GM12878 (cell line): ENCODE measurements at regions not wholly inside any gene's neighbourhood (a gene's known extent, or its start where the extent isn't known, plus 50 kb on each side); places are given as distances from the start of the nearest gene placed in this dataset.

ENCODE experiments used
- ATAC-seq: fragments of 200-7000 bp; cut with Tn5 transposase; 3 replicates; pipeline ENCODE4 v1.9.1; 2020; ENCODE audit warnings: mild to moderate bottlenecking, moderate library complexity
- BruUV-seq: library from RNA; stranded (reverse); fragments of 400-500 nt; replicated peaks from 2 replicates; lab custom pipeline; 2021; lab: Mats Ljungman, UMichigan
- CTCF ChIA-PET: fragments of 300-600 bp; sonication (Branson Sonifier 250); formaldehyde crosslinking; extraction: SDS; loops from one replicate; lab custom pipeline; 2021; ENCODE audit warnings: inconsistent platforms; lab: Yijun Ruan, JAX
- POLR2A ChIA-PET: fragments of 350-600 bp; formaldehyde crosslinking; extraction: SDS; loops from one replicate; lab custom pipeline; 2021; ENCODE audit warnings: inconsistent platforms; lab: Charles Lee
- RAD21 ChIA-PET: fragments of 300-600 bp; sonication (Branson Sonifier 250); formaldehyde crosslinking; loops from one replicate; lab custom pipeline; 2023; ENCODE audit warnings: antibody characterized with exemption; ENCODE audit not compliant: unreplicated experiment; lab: Charles Lee
- SMC1A ChIA-PET: fragments of 300-600 bp; sonication (Branson Sonifier 250); formaldehyde crosslinking; loops from one replicate; lab custom pipeline; 2023; ENCODE audit not compliant: unreplicated experiment, uncharacterized antibody; lab: Charles Lee
- DNase-seq: peaks from one replicate; pipeline ENCODE4 v3.0.0-alpha.2; 2011; ENCODE audit warnings: low read depth, low spot score
- FAIRE-seq: peaks from 3 replicates; lab custom pipeline; 2011; peaks lifted over from hg19 to GRCh38; lab: Jason Lieb, UNC
- H2AFZ ChIP-seq: 2 replicates; pipeline ENCODE4 v1.6.0; 2011; ENCODE audit warnings: low read depth, low read length, control low read depth; ENCODE audit not compliant: control insufficient read depth
- H3K27ac ChIP-seq: 2 replicates; pipeline ENCODE4 v1.5.1; 2011; ENCODE audit warnings: control low read depth; ENCODE audit not compliant: control insufficient read depth, insufficient read depth
- H3K27me3 ChIP-seq, 2 experiments: replicated peaks in 1 of 2; 2 replicates each; pipeline versions ENCODE4 v1.6.0 to v1.6.1; 2011; ENCODE audit warnings: low read length in 1 of 2; ENCODE audit not compliant: control insufficient read depth in 2 of 2, insufficient read depth in 2 of 2
- H3K36me3 ChIP-seq, 2 experiments: 2 replicates each; pipeline ENCODE4 v1.5.1; 2011; ENCODE audit warnings: low read length in 1 of 2; ENCODE audit not compliant: control insufficient read depth in 2 of 2, insufficient read depth in 2 of 2
- H3K4me1 ChIP-seq: 2 replicates; pipeline ENCODE4 v1.6.1; 2011; ENCODE audit warnings: mild to moderate bottlenecking, low read length, moderate library complexity, mixed read lengths; ENCODE audit not compliant: control insufficient read depth, insufficient read depth
- H3K4me2 ChIP-seq: 2 replicates; pipeline ENCODE4 v1.6.0; 2011; ENCODE audit warnings: control low read depth; ENCODE audit not compliant: control insufficient read depth, insufficient read depth
- H3K4me3 ChIP-seq: fragments of 200-600 bp; sonication (generic); 2 replicates; pipeline ENCODE4 v1.5.1; 2016
- H3K79me2 ChIP-seq: 2 replicates; pipeline ENCODE4 v1.6.0; 2011; ENCODE audit warnings: low read length; ENCODE audit not compliant: control insufficient read depth, insufficient read depth
- H3K9ac ChIP-seq: 2 replicates; pipeline ENCODE4 v1.8.0; 2011; ENCODE audit warnings: low read length, control low read depth, mixed read lengths; ENCODE audit not compliant: control insufficient read depth, insufficient read depth
- H3K9me3 ChIP-seq: replicated peaks from 3 replicates; pipeline ENCODE4 v1.5.1; 2011; ENCODE audit warnings: mild to moderate bottlenecking, low read length; ENCODE audit not compliant: control insufficient read depth, insufficient read depth
- H4K20me1 ChIP-seq: 2 replicates; pipeline ENCODE4 v1.6.0; 2011; ENCODE audit not compliant: control insufficient read depth, insufficient read depth
- ESRRA ChIP-seq: IDR thresholded peaks from 2 replicates; pipeline ENCODE4 v1.6.1; 2012; ENCODE audit warnings: mild to moderate bottlenecking, low read length, improper control_type of control experiment
- GABPA ChIP-seq: IDR thresholded peaks from 2 replicates; pipeline ENCODE4 v1.6.1; 2014; ENCODE audit warnings: antibody characterized with exemption, low read depth, mild to moderate bottlenecking, inconsistent platforms
- RBBP5 ChIP-seq: fragments of 200-600 bp; sonication (generic); conservative IDR thresholded peaks from 2 replicates; pipeline ENCODE4 v1.6.1; 2016
- SMAD1 ChIP-seq: fragments of 450-650 bp; IDR thresholded peaks from 2 replicates; pipeline ENCODE4 v1.6.1; 2018; ENCODE audit warnings: mild to moderate bottlenecking, low read depth; ENCODE audit not compliant: partially characterized antibody
- SPI1 ChIP-seq: IDR thresholded peaks from 2 replicates; pipeline ENCODE4 v1.6.1; 2011; ENCODE audit warnings: low read depth, mild to moderate bottlenecking, low read length, moderate library complexity, borderline replicate concordance; ENCODE audit not compliant: insufficient read depth
- YY1 ChIP-seq: IDR thresholded peaks from 2 replicates; pipeline ENCODE4 v1.6.1; 2011; ENCODE audit warnings: low read depth, mild to moderate bottlenecking, low read length
- ZZZ3 ChIP-seq: IDR thresholded peaks from 2 replicates; pipeline ENCODE4 v1.6.1; 2011; ENCODE audit warnings: low read depth; ENCODE audit not compliant: control insufficient read depth, insufficient read length
- WGBS: methylation state at CpG from one replicate; pipeline ENCODE4 v1.1.6; 2016; ENCODE audit warnings: low lambda C conversion rate; ENCODE audit not compliant: insufficient replicate concordance, insufficient coverage; ENCODE audit errors: missing lambda C conversion rate; 5-methylcytosine and 5-hydroxymethylcytosine counted together
- in situ Hi-C: fragments of 300-500 bp; cut with MboI; formaldehyde crosslinking; loops from 9 replicates; pipeline ENCODE4 v1.14.3; 2018; ENCODE audit warnings: mixed read lengths
- intact Hi-C: fragments of 100-400 bp; cut with micrococcal nuclease; formaldehyde crosslinking; loops from one replicate; pipeline ENCODE4 v1.14.2; 2022; ENCODE audit not compliant: unreplicated experiment
- TF ChIP-seq, protein P1 (sequence below): fragments of 450-650 bp; IDR thresholded peaks from 2 replicates; pipeline ENCODE4 v1.6.1; 2017; ENCODE audit warnings: mild to moderate bottlenecking, moderate library complexity
- TF ChIP-seq, protein P2 (sequence below): fragments of 450-650 bp; IDR thresholded peaks from 2 replicates; pipeline ENCODE4 v1.6.1; 2014; ENCODE audit warnings: mild to moderate bottlenecking
- TF ChIP-seq, protein P3 (sequence below): fragments of 450-650 bp; IDR thresholded peaks from 2 replicates; pipeline ENCODE4 v1.6.1; 2018; ENCODE audit warnings: mild to moderate bottlenecking, low read depth, moderate library complexity; ENCODE audit not compliant: partially characterized antibody

DNA sequence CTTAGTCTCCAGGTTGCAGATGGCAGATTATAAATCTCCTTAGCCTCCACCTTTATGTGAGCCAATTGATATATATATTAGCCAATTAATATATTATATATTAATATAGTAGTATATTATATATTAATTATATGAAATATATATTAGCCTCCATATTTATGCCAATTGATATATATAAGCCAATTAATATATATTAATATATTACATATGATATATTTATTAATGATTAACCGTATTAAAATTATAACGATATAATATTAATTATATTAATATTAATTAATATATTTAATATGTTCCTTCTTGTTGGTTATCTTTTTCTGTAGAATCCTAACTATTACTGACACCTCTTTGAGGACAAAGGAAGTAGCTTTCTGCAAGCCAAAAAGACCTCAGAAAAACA lies 972.5 kb downstream of the GBE1 start:
- H3K9ac ChIP-seq = no peak overlapping the region
- H3K4me3 ChIP-seq = no peak overlapping the region
- ChIA-PET SMC1A (no interaction called here), CTCF (no interaction called here), POLR2A (no interaction called here), RAD21 (no interaction called here)
- in situ Hi-C loops (no loop called here), intact Hi-C loops (loop anchor here (5.0 kb wide), 1 partner anchor 453 kb away; no protein-coding TSS in a partner anchor)
- no peak overlapping the region for H2AFZ ChIP-seq
- TF ChIP-seq GABPA (no peak), ESRRA (no peak)
- ATAC-seq (no peak), DNase-seq (no peak), FAIRE-seq (no peak)
- no peaks in the 10 kb centered on the region for H3K4me1 ChIP-seq
- H3K9me3 ChIP-seq = no peaks in the 10 kb centered on the region
- H3K27ac ChIP-seq = no peak overlapping the region
- BruUV-seq = no TSS peak
- no peaks in the 10 kb centered on the region for H3K79me2 ChIP-seq
- 96% methylated on average over 2 of the region's 2 CpGs for WGBS
- H3K4me2 ChIP-seq = no peak overlapping the region
- H3K27me3 ChIP-seq = no peaks in the 10 kb centered on the region; a peak in 1 of 4 replicates
- H4K20me1 ChIP-seq = no peaks in the 10 kb centered on the region
- no peaks in the 10 kb centered on the region for H3K36me3 ChIP-seq

DNA sequence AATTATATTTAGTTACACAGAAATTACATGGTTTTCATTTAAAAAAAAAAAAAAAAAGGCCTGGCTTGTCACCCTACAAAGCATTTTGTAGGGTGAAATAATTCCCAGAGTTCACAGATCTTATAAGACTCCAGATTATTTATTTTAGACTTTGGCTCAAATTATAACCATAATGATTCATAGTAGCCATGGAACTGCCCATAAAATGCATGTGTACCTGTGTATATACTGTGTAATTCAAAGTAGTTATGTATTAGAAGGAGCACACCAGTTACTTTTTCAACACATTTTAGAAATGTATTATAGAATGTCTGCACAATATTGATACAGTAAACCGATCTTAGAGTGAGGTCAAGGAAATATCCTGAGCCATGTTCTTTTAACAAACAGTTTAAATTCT lies 975.6 kb downstream of the GBE1 start:
- in situ Hi-C loops = no loop called here
- no peaks in the 10 kb centered on the region for H3K9me3 ChIP-seq
- no peak overlapping the region for H3K27ac ChIP-seq
- no peaks in the 10 kb centered on the region for H3K79me2 ChIP-seq
- DNase-seq (no peak), FAIRE-seq (no peak), ATAC-seq (no peak)
- H3K4me2 ChIP-seq = no peak overlapping the region
- no TSS peak for BruUV-seq
- ChIA-PET RAD21 (no interaction called here), CTCF (interaction anchor here (1.5 kb wide), 1 partner anchor 554 kb away, joined by 4 read pairs; no protein-coding TSS in a partner anchor), SMC1A (no interaction called here), POLR2A (no interaction called here)
- H3K36me3 ChIP-seq = no peaks in the 10 kb centered on the region
- WGBS = 59% methylated on average over 1 of the region's 1 CpG
- H4K20me1 ChIP-seq = no peaks in the 10 kb centered on the region
- no peak overlapping the region for H3K4me3 ChIP-seq
- H2AFZ ChIP-seq = no peak overlapping the region
- intact Hi-C loops = loop anchor here (5.0 kb wide), 1 partner anchor 456 kb away; no protein-coding TSS in a partner anchor
- H3K9ac ChIP-seq = no peak overlapping the region
- no peaks in the 10 kb centered on the region; a peak in 1 of 4 replicates for H3K27me3 ChIP-seq
- no peaks in the 10 kb centered on the region for H3K4me1 ChIP-seq
- TF ChIP-seq YY1 (no peak), RBBP5 (no peak), ZZZ3 (no peak), SPI1 (no peak), SMAD1 (no peak)
- TF ChIP-seq, protein P1, sequence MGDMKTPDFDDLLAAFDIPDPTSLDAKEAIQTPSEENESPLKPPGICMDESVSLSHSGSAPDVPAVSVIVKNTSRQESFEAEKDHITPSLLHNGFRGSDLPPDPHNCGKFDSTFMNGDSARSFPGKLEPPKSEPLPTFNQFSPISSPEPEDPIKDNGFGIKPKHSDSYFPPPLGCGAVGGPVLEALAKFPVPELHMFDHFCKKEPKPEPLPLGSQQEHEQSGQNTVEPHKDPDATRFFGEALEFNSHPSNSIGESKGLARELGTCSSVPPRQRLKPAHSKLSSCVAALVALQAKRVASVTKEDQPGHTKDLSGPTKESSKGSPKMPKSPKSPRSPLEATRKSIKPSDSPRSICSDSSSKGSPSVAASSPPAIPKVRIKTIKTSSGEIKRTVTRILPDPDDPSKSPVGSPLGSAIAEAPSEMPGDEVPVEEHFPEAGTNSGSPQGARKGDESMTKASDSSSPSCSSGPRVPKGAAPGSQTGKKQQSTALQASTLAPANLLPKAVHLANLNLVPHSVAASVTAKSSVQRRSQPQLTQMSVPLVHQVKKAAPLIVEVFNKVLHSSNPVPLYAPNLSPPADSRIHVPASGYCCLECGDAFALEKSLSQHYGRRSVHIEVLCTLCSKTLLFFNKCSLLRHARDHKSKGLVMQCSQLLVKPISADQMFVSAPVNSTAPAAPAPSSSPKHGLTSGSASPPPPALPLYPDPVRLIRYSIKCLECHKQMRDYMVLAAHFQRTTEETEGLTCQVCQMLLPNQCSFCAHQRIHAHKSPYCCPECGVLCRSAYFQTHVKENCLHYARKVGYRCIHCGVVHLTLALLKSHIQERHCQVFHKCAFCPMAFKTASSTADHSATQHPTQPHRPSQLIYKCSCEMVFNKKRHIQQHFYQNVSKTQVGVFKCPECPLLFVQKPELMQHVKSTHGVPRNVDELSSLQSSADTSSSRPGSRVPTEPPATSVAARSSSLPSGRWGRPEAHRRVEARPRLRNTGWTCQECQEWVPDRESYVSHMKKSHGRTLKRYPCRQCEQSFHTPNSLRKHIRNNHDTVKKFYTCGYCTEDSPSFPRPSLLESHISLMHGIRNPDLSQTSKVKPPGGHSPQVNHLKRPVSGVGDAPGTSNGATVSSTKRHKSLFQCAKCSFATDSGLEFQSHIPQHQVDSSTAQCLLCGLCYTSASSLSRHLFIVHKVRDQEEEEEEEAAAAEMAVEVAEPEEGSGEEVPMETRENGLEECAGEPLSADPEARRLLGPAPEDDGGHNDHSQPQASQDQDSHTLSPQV = no peak
- TF ChIP-seq, protein P2, sequence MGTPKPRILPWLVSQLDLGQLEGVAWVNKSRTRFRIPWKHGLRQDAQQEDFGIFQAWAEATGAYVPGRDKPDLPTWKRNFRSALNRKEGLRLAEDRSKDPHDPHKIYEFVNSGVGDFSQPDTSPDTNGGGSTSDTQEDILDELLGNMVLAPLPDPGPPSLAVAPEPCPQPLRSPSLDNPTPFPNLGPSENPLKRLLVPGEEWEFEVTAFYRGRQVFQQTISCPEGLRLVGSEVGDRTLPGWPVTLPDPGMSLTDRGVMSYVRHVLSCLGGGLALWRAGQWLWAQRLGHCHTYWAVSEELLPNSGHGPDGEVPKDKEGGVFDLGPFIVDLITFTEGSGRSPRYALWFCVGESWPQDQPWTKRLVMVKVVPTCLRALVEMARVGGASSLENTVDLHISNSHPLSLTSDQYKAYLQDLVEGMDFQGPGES = no peak
- TF ChIP-seq, protein P3, sequence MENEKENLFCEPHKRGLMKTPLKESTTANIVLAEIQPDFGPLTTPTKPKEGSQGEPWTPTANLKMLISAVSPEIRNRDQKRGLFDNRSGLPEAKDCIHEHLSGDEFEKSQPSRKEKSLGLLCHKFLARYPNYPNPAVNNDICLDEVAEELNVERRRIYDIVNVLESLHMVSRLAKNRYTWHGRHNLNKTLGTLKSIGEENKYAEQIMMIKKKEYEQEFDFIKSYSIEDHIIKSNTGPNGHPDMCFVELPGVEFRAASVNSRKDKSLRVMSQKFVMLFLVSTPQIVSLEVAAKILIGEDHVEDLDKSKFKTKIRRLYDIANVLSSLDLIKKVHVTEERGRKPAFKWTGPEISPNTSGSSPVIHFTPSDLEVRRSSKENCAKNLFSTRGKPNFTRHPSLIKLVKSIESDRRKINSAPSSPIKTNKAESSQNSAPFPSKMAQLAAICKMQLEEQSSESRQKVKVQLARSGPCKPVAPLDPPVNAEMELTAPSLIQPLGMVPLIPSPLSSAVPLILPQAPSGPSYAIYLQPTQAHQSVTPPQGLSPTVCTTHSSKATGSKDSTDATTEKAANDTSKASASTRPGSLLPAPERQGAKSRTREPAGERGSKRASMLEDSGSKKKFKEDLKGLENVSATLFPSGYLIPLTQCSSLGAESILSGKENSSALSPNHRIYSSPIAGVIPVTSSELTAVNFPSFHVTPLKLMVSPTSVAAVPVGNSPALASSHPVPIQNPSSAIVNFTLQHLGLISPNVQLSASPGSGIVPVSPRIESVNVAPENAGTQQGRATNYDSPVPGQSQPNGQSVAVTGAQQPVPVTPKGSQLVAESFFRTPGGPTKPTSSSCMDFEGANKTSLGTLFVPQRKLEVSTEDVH = no peak
